ENCODE measurements at regions not wholly inside any gene's neighbourhood (a gene's known extent, or its start where the extent isn't known, plus 50 kb on each side); places are given as distances from the start of the nearest gene placed in this dataset.

GRCh38 chr6:14763139-14763538 is 482.7 kb upstream of the JARID2 start:
- no peak for TF ChIP-seq CTCF (IDR thresholded peaks at IDR 0.05)
- no peak for TF ChIP-seq ELF4 (CRISPR knock-in tag; IDR thresholded peaks at IDR 0.05; ENCODE audit: low read depth)
- TF ChIP-seq ZMAT4 (CRISPR knock-in tag; IDR thresholded peaks at IDR 0.05) = no peak
- TF ChIP-seq SP1 (CRISPR knock-in tag; conservative IDR thresholded peaks at IDR 0.05) = no peak
- TF ChIP-seq ETV6 (CRISPR knock-in tag; IDR thresholded peaks at IDR 0.05) = no peak
- TF ChIP-seq, protein P1, sequence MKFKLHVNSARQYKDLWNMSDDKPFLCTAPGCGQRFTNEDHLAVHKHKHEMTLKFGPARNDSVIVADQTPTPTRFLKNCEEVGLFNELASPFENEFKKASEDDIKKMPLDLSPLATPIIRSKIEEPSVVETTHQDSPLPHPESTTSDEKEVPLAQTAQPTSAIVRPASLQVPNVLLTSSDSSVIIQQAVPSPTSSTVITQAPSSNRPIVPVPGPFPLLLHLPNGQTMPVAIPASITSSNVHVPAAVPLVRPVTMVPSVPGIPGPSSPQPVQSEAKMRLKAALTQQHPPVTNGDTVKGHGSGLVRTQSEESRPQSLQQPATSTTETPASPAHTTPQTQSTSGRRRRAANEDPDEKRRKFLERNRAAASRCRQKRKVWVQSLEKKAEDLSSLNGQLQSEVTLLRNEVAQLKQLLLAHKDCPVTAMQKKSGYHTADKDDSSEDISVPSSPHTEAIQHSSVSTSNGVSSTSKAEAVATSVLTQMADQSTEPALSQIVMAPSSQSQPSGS (CRISPR knock-in tag; IDR thresholded peaks at IDR 0.05; ENCODE audit: borderline replicate concordance, low read depth) = no peak
- TF ChIP-seq EMX1 (CRISPR knock-in tag; IDR thresholded peaks at IDR 0.05) = no peak
- TF ChIP-seq ZNF138 (CRISPR knock-in tag; conservative IDR thresholded peaks at IDR 0.05) = no peak
- TF ChIP-seq TCF7 (CRISPR knock-in tag; IDR thresholded peaks at IDR 0.05; ENCODE audit: low read depth) = no peak
- no peak for TF ChIP-seq E2F1 (CRISPR knock-in tag; IDR thresholded peaks at IDR 0.05)
- no peak for TF ChIP-seq PRRX2 (CRISPR knock-in tag; IDR thresholded peaks at IDR 0.05)
- no peak for TF ChIP-seq NFE2L1 (CRISPR knock-in tag; IDR thresholded peaks at IDR 0.05)
